ENCODE measurements at regions not wholly inside any gene's neighbourhood (a gene's known extent, or its start where the extent isn't known, plus 50 kb on each side); places are given as distances from the start of the nearest gene placed in this dataset.

GRCh38 chr13:34628209-34628682, 313.8 kb upstream of the NBEA start:
- no peak for DNase-seq (ENCODE audit: low spot score)

DNA sequence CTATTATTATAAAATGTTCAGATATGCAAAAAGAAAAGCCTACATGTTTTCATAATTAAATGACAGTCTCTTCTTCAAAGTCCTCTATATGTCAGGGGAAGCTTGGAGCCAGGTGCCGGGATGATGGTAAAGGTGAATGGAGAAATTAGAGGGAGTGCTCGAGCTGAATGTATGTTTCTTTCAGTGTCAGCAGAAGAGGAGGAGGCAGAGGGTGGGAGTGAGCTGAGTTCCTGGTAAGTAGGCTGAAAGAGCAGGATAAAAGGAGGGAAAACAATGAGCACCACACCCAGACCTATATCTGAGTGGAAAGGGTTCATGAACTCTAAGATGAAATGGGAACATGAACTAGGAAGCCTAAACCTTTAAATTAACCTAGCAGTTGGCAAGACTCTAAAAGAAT, 307.6 kb upstream of the NBEA start:
- DNase-seq (ENCODE audit: low spot score), result no peak

DNA sequence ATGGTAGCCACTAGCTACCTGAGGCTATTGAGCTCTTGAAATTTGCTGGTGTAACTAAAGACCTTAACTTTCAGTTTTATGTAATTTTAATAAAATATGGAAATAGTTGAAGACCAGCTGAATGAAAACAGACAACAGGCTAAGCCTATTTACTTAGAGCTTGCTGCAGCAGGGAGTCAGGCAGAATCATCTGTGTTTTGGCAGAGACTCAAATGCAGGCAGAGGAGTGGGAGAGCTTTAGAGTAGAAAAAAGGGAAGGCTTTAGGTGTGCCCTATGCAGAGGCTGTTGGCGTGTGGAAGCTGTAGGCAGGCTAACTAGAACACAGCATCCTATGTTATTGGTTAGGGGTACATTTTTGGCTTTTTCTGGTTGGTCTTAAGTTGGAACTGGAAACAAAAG, 304.9 kb upstream of the NBEA start:
- no peak for DNase-seq (ENCODE audit: low spot score)

DNA sequence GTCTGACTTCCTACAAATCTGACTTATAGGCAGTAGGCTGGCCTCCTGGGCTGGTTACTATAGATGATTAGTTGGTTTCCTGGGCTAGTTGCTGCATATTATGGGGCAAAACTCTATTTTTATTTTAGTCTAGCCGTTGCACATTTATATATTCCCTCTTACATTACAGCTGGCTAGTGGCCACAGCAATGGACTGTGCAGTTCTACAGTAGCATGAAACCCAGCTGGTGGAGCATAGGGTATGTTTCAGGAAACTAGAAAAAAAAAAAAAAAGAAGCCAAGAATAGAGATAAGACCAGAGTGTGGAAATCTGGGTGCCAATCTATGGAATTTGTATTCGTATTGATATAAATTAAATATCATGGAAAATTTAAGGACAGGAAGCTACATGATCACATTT, 304.4 kb upstream of the NBEA start:
- no peak for DNase-seq (ENCODE audit: low spot score)

DNA sequence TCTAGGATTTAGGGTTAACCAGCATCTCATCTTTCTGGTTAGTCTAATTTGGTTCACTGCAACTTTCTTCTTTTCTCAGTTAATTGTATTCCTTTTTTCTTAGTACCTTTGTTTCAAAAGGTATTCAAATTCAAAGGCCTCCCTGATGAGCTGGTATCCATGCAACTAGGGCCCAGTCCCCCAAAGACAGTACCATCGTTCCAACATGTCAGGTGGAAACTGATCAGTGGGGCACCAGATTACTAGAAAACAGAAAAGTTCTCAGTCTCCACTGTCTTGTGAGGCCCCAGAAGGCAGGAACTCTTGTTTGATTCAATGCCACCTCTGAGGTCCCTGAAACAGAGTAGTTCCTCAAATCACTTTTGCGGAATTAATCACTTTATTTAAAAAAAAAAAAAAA, 303.2 kb upstream of the NBEA start:
- no peak for DNase-seq (ENCODE audit: low spot score)

DNA sequence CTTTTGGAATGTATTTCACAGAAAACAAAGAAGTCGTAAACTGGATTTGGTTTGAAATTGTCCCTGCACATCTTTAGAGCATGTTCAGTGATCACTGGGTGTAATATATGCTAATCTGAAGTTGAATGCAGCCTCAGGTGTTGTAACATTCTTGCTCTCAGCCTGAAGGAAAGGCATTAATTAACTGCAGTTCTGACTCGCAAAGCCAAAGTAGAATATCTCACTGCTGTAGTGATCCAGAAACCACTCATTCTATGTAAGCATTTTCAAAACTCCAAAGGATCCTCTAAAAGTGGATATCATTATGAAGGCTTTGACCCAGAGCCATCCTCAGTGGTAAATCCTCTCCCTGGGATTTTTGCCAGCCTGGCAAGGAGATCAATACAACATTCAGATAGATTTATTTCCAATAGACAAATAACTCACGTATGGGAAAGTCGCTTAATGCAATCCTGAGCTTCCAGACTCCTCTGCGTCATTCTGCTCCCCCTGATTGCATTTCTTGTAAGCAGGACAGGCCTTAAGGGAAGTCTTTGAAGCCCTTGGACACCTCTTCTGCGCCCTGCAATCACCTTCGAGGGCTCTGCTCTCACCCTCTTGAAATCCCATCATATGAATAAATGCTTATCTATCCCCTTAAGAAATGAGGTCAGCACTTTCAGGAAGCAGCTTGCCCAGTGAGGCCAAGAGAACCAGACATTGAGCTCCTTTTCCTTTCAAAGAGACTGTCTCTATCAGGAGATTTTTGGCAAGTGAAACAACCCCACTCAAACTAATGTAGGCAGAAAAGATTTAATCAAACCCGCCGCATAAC, 301.7 kb upstream of the NBEA start:
- no peak for DNase-seq (ENCODE audit: low spot score)

DNA sequence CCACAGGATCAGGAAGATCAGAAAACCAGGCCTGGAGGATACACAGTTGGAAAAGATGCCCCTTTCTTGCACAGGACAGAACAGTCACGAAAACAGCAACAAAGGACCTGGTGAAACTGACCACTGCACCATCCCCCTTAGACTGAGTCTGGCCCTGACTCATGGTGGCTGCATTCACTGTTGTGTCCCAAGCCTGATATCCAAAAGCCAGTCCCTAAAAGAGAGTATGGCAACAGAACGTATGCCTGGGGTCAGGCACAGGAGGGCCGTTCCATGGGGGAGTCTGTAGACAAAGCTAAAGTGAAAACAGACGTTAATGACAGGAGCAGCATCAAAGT, 301.1 kb upstream of the NBEA start:
- no peak for DNase-seq (ENCODE audit: low spot score)

- DNase-seq (ENCODE audit: low spot score), result no peak
Measured at GRCh38 chr13:34647379-34648150, 294.5 kb upstream of the NBEA start.

DNA sequence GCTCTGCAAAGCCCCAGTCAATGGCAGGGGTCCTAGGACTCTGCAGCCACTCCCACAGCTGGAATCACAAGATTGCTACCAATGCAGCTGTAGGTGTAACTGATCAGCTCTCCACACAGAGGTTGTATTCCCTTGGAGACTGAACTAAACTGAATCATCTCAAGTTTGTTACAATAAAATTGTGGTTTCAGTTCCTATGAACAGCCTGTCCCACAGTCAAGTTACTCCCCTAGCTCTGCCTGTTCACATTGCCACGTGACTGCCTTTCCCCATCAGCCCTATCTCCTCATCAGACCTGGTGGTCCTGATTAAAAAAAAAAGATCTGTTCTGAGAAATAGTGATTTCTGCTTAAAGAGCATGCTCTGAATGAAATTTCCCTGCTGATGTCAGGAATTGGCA, 287.9 kb upstream of the NBEA start:
- no peak for DNase-seq (ENCODE audit: low spot score)

GRCh38 chr13:34654647-34655046, 287.4 kb upstream of the NBEA start:
- DNase-seq (ENCODE audit: low spot score), result peak; percentile 94

DNA sequence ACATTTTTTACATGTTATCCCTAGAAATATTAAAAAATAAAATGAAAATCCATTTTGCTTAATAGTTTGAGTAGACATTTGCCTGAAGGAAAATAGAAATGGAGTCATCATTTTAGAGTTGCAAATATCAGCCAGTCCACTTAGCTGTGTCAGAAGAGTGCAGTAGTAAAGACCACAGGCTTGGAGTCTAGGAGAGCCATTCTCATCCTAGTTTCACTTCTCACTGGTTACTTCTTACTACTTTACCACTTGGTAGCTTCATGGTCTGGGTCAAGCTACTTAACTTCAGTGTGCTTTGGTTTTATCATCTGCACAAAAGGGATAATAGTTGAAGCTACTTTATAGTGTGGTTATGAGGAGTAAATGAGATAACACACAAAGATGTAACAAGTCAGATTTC, 286.5 kb upstream of the NBEA start:
- DNase-seq (ENCODE audit: low spot score), result no peak

- no peak for DNase-seq (ENCODE audit: low spot score)
Measured at GRCh38 chr13:34657716-34658115, 284.4 kb upstream of the NBEA start.

DNA sequence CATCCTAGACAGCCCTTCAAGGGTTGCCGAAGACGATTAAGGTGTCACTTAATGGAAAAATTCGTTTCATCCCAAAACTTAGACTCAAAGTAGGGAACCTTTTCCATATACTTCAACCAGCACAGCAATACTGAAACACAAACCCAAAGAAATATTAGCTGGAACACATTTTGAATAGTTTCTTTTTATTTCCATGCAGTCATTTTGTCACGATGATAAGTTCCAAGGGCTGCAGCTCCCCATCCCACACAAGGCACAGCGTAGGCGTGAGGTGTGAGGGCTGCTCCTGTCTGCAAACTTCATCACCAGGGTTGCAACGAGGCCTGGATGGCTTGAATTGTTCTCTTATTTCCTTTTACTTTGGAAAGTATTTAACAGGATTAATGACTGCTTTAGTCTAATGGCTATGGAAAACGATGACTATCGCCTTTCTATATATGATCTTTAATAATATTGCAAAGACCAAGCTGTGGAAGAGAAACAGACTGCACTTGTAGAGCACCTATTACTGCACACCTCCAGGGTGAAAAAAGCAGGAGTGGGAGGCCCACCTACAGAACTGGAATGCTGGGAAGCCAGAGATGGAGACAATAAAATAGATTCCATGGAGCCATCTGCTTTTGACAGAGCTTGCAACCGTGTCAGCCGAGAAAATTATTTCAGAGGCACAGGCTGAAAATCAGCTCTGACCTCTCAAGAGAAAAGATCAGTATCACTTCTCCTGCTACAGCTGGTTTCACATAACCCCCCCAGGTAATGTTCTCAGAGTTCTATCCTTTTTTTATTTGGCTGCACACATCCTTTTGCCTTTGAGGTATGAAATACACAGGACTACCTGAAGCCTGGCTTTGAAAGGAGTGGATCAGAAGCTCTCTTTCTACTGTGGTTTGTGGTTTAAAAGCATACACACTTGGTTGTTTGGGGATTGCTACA, 274.5 kb upstream of the NBEA start:
- no peak for DNase-seq (ENCODE audit: low spot score)

DNA sequence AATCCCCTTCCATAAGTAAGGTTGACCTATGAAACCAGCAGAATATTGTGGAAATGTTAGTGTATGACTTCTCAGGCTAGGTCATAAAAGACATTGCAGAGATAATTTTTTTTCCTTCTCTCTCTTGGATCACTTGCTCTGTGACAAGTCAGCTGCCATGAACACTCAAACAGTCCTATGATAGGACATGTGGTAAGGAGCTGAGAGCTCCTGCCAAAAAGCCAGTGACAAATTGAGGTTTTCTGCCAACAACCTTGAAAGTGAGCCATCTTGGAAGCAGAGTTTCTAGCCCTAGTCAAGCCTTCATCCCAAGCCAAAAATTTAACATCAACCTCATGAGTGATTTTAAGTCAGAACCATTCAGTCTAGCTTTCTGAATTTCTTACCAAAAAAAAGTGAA, 270.9 kb upstream of the NBEA start:
- DNase-seq (ENCODE audit: low spot score), result peak; percentile 97

DNA sequence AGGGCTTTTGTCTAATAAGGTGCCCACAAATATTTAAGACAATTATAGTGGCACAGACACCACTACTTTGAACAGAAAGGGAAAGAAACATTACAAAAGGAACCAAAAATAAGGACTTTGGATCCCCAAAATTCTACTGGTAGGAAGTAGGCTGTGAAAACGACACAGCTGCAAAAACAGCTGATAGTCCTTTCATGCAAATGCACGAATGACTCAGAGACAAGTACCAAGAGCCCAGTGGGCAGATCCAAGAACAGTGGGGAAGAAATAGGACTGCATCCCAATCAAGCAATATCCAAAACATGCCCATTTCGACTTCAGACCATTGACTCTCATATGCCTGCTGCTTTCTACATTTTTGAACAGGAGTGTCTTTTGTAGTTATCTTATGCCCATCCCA, 269.4 kb upstream of the NBEA start:
- no peak for DNase-seq (ENCODE audit: low spot score)

GRCh38 chr13:34675626-34676025, 266.4 kb upstream of the NBEA start:
- DNase-seq (ENCODE audit: low spot score), result no peak

DNA sequence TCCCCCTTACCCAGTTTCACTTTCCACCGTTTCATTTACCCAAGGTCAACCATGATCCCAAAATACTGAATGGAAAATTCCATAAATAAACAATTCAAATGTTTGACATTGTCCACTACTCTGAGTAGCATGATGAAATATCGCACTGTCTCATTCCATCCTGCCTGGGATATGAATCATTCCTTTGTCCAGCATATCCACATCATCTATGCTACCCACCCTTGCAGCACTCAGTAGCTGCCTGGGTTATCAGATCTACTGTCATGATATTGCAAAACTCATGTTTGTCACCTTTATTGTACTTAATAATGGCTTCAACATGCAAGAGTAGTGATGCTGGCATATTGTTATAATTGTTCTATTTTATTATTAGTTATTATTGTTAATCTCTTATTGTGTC, 263.9 kb upstream of the NBEA start:
- no peak for DNase-seq (ENCODE audit: low spot score)

DNA sequence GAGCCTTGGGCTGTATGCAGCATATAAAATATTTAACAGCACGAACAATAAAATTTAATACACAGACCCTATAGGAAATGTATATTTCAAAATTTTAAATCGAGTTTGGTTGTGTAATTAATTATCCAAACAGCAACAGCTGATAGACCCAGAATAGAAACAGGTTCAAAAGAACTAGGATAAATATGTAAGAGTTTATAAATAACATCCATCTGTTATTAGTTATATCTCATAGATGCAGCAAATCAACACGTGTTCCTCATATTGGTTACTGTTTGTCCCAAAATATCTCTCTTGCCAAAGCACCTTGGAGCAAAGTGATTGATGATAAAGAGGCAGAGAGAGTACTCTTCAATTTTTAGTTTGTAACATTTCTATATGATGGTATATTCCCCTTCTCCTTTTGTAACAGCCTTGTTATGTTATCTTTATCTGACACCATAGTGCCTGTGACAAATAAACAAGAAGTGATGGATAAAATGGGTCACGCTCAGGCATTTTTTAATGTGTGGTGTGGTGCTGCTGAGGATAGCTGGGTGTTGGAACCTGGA, 260.6 kb upstream of the NBEA start:
- no peak for DNase-seq (ENCODE audit: low spot score)

GRCh38 chr13:34695063-34695462, 247.0 kb upstream of the NBEA start:
- DNase-seq (ENCODE audit: low spot score), result no peak

GRCh38 chr13:34696296-34696695, 245.8 kb upstream of the NBEA start:
- DNase-seq (ENCODE audit: low spot score), result no peak

- DNase-seq (ENCODE audit: low spot score), result no peak
Measured at GRCh38 chr13:34696741-34697140, 245.3 kb upstream of the NBEA start.

DNA sequence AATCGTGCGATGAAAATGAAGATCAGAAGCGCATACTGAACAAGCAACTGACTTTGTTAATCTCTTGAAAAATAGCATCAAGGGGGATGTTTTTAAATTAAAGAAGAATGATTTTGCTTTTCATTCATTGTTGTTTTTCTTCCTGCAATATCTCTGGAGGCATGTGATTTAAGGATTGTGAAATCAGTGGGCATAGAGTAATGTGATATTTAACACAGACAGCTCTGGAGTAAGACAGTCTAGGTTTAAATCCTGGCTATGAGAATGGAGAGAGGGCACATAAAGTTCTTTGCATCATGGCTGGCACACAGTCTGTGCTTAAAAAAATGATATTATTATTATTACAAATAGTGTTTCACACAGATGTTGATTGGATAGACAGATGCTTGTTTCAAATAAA, 243.1 kb upstream of the NBEA start:
- no peak for DNase-seq (ENCODE audit: low spot score)

Data from cerebellar cortex (tissue), 1 donor.